ENCODE measurements at regions not wholly inside any gene's neighbourhood (a gene's known extent, or its start where the extent isn't known, plus 50 kb on each side); places are given as distances from the start of the nearest gene placed in this dataset.

DNA sequence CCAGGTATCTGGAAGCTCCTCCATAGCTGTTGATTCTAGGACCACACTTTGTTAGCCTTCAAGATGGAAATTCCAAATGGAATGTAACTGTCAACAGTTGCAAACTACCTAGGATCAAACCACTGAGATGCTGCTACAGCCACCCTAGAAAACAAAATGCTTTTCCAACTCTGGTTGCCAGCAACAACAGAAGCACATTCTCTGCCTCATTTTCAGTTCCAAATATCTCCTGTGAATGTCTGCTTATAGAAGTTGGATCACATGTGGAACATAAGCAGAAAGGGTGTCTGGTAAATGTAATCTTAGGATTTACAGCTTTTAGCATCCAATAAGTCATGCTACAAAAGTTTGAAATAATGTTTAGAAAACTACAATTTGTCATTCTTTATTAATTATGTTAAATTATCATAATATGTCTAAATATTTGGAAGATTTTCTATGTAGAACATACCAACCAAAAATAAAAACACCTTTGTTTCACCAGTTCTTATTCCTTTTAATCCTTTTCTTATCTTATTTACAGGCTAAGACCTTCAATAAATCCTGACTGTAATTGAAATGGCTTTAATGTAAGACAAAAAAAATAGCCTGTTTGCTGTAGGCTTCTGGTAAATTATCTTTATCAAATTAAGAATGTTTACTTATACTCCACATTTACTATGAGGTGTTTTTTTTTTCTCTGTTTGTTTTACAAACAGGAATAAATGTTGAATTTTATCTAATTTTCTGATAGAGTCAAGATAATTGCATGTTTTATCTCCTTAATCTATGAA lies 687.1 kb downstream of the IGSF11 start:
- Histone ChIP-seq H3K27ac (no peak overlapping the region), H3K4me1 (replicated peaks) (no peaks in the 10 kb centered on the region), H3K36me3 (no peaks in the 10 kb centered on the region), H3K4me3 (no peak overlapping the region), H3K9me3 (replicated peaks) (no peaks in the 10 kb centered on the region), H3K27me3 (replicated peaks) (no peaks in the 10 kb centered on the region)
- no peak for DNase-seq (ENCODE audit: low read depth in 1 of 2, low spot score in 2 of 2)

- Histone ChIP-seq H3K4me3 (no peak overlapping the region), H3K36me3 (no peaks in the 10 kb centered on the region), H3K27ac (no peak overlapping the region), H3K9me3 (replicated peaks) (no peaks in the 10 kb centered on the region), H3K27me3 (replicated peaks) (no peaks in the 10 kb centered on the region), H3K4me1 (replicated peaks) (no peaks in the 10 kb centered on the region)
- DNase-seq (ENCODE audit: low read depth in 1 of 2, low spot score in 2 of 2), result no peak
These were observed 686.5 kb downstream of the IGSF11 start for GRCh38 chr3:118348169-118348557.

DNA sequence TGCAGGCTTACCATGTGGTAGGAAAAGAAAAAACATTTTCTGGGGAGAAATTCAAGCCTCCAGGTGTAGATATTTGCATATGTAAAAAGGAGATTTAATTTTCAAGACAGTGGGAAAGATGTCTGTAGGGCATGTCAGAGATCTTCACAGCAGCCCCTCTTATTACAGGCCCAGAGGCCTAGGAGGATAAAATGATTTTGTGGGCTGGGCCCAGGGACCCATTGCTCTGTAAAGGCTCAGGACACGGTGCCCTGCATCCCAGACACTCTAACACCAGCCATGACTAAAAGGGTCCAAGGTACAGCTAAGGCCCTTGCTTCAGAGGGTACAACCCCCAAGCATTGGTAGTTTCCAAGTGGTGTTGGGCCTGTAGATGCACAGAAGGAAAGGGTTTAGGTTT lies 680.1 kb downstream of the IGSF11 start:
- H3K27ac ChIP-seq, result no peak overlapping the region
- no peaks in the 10 kb centered on the region for H3K36me3 ChIP-seq
- H3K27me3 ChIP-seq (replicated peaks), result no peaks in the 10 kb centered on the region
- no peak overlapping the region for H3K4me3 ChIP-seq
- no peaks in the 10 kb centered on the region for H3K4me1 ChIP-seq (replicated peaks)
- DNase-seq (ENCODE audit: low read depth in 1 of 2, low spot score in 2 of 2), result no peak
- H3K9me3 ChIP-seq (replicated peaks), result no peaks in the 10 kb centered on the region

- H3K27ac ChIP-seq, result no peak overlapping the region
- H3K36me3 ChIP-seq, result no peaks in the 10 kb centered on the region
- H3K27me3 ChIP-seq (replicated peaks), result no peaks in the 10 kb centered on the region
- H3K4me3 ChIP-seq, result no peak overlapping the region
- H3K9me3 ChIP-seq (replicated peaks), result no peaks in the 10 kb centered on the region
- DNase-seq (ENCODE audit: low read depth in 1 of 2, low spot score in 2 of 2), result no peak
- H3K4me1 ChIP-seq (replicated peaks), result no peaks in the 10 kb centered on the region
These were observed 664.7 kb downstream of the IGSF11 start for GRCh38 chr3:118369892-118370491.

- Histone ChIP-seq H3K9me3 (replicated peaks) (no peaks in the 10 kb centered on the region), H3K4me3 (no peak overlapping the region), H3K36me3 (no peaks in the 10 kb centered on the region), H3K27me3 (replicated peaks) (no peaks in the 10 kb centered on the region), H3K4me1 (replicated peaks) (no peaks in the 10 kb centered on the region), H3K27ac (no peak overlapping the region)
- no peak for DNase-seq (ENCODE audit: low read depth in 1 of 2, low spot score in 2 of 2)
These were observed 654.1 kb downstream of the IGSF11 start for GRCh38 chr3:118380576-118380975.

- no peak overlapping the region for H3K4me3 ChIP-seq
- H3K27me3 ChIP-seq (replicated peaks), result no peaks in the 10 kb centered on the region
- H3K9me3 ChIP-seq (replicated peaks), result no peaks in the 10 kb centered on the region
- H3K27ac ChIP-seq, result no peak overlapping the region
- no peaks in the 10 kb centered on the region for H3K36me3 ChIP-seq
- H3K4me1 ChIP-seq (replicated peaks), result no peaks in the 10 kb centered on the region
- DNase-seq (ENCODE audit: low read depth in 1 of 2, low spot score in 2 of 2), result no peak
These were observed 638.2 kb downstream of the IGSF11 start for GRCh38 chr3:118396491-118396890.

DNA sequence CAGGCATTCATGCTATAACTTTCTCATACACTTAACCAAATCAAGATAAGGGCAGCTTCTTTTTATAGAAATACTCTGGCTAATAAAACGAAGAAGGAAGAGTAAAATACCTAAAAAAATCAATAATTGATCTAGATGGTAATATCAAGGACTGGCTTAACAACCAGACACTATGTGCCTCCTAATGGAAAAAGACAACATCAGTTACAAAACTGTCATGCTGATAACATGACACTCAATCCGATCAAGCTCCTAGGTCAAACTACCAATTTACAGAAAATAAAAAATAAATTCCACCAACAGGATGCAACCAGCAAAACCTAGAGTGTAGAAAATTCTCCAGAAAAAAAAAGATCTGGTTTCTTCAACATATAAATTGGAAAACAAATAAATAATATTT lies 634.6 kb downstream of the IGSF11 start:
- Histone ChIP-seq H3K27me3 (replicated peaks) (no peaks in the 10 kb centered on the region), H3K4me1 (replicated peaks) (no peaks in the 10 kb centered on the region), H3K9me3 (replicated peaks) (no peaks in the 10 kb centered on the region), H3K4me3 (no peak overlapping the region), H3K27ac (no peak overlapping the region), H3K36me3 (no peaks in the 10 kb centered on the region)
- no peak for DNase-seq (ENCODE audit: low read depth in 1 of 2, low spot score in 2 of 2)

DNA sequence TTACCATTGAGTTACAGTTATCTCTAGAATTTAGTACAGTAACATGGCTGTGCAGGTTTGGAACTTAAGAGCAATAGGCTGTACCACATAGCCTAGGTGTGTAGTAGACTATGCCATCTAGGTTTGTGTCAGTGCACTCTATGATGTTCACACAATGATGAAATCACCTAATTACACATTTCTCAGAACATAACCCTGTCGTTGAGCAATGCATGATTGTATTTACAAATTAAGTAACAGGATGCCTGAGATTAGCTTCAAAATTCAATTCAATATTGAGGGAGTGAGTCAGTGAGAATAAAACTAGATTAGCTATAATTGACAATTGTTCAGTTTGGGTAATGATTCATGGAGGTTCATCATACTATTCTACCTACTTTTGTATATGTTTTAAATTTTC lies 633.8 kb downstream of the IGSF11 start:
- DNase-seq (ENCODE audit: low read depth in 1 of 2, low spot score in 2 of 2), result no peak
- Histone ChIP-seq H3K4me3 (no peak overlapping the region), H3K27me3 (replicated peaks) (no peaks in the 10 kb centered on the region), H3K36me3 (no peaks in the 10 kb centered on the region), H3K27ac (no peak overlapping the region), H3K9me3 (replicated peaks) (no peaks in the 10 kb centered on the region), H3K4me1 (replicated peaks) (no peaks in the 10 kb centered on the region)

DNA sequence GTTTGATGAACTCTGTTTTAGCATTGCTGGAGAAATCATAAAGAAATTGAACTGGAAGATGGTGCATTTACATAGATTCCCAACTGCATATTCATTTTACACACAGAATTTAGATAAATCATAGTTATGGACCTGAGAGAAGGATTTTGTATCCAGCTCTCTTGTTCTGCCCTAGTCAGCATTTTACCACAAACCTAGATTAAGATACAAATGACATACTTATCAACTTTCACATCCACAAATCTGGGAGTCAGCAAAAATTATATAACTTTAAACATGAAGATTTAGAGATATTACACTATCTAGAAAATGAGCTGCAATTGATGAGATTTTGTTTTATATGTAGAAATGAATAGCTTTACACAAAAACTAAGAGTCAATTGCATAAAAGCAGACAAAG lies 632.8 kb downstream of the IGSF11 start:
- Histone ChIP-seq H3K27me3 (replicated peaks) (no peaks in the 10 kb centered on the region), H3K4me3 (no peak overlapping the region), H3K9me3 (replicated peaks) (no peaks in the 10 kb centered on the region), H3K27ac (no peak overlapping the region), H3K4me1 (replicated peaks) (no peaks in the 10 kb centered on the region), H3K36me3 (no peaks in the 10 kb centered on the region)
- no peak for DNase-seq (ENCODE audit: low read depth in 1 of 2, low spot score in 2 of 2)

DNA sequence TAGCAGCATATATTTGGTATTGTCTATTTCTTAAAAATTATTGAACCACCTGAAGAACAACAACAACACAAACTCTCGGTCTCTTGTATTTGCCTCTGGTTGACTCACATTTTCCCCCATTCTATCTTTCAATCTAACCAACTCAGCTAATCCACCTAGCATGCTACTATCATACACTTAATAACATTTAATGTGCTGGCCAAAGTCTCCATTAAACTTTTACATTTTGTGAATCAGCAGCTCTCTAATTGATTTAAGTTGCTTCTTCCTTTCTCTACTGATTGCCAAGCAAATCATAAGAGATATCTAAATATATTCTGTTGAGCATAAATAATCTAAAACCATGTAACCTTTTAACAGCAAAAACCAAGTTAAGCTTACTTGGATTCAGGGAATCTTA lies 631.7 kb downstream of the IGSF11 start:
- DNase-seq (ENCODE audit: low read depth in 1 of 2, low spot score in 2 of 2), result no peak
- H3K27ac ChIP-seq, result no peak overlapping the region
- no peaks in the 10 kb centered on the region for H3K4me1 ChIP-seq (replicated peaks)
- H3K27me3 ChIP-seq (replicated peaks), result no peaks in the 10 kb centered on the region
- no peaks in the 10 kb centered on the region for H3K36me3 ChIP-seq
- H3K9me3 ChIP-seq (replicated peaks), result no peaks in the 10 kb centered on the region
- H3K4me3 ChIP-seq, result no peak overlapping the region

GRCh38 chr3:118406562-118406961 lies 628.1 kb downstream of the IGSF11 start:
- DNase-seq (ENCODE audit: low read depth in 1 of 2, low spot score in 2 of 2), result no peak
- H3K27me3 ChIP-seq (replicated peaks), result no peaks in the 10 kb centered on the region
- no peaks in the 10 kb centered on the region for H3K9me3 ChIP-seq (replicated peaks)
- H3K4me1 ChIP-seq (replicated peaks), result no peaks in the 10 kb centered on the region
- no peak overlapping the region for H3K27ac ChIP-seq
- no peaks in the 10 kb centered on the region for H3K36me3 ChIP-seq
- H3K4me3 ChIP-seq, result no peak overlapping the region

DNA sequence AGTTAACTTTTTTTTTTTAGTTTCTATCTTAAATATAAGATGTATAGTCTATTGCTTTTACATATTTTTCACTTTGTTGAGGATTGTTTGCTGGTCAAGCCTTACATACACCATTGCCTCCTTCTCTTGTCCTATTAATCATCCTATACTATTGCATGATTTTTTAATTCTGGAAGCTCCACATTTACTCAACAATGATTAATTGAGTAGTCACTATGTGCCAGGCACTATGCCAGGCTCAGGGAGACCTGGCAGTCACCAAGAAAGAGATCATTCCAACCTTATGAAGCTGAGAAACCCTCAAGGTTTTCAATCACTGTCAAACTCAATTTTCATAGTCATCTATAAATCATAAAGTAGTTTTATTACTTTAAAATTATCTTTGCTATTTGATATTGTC lies 626.2 kb downstream of the IGSF11 start:
- Histone ChIP-seq H3K4me1 (replicated peaks) (no peaks in the 10 kb centered on the region), H3K36me3 (no peaks in the 10 kb centered on the region), H3K4me3 (no peak overlapping the region), H3K9me3 (replicated peaks) (no peaks in the 10 kb centered on the region), H3K27me3 (replicated peaks) (no peaks in the 10 kb centered on the region), H3K27ac (no peak overlapping the region)
- DNase-seq (ENCODE audit: low read depth in 1 of 2, low spot score in 2 of 2), result no peak

- H3K27me3 ChIP-seq (replicated peaks), result no peaks in the 10 kb centered on the region
- H3K4me3 ChIP-seq, result no peak overlapping the region
- H3K9me3 ChIP-seq (replicated peaks), result no peaks in the 10 kb centered on the region
- no peak overlapping the region for H3K27ac ChIP-seq
- H3K4me1 ChIP-seq (replicated peaks), result no peaks in the 10 kb centered on the region
- H3K36me3 ChIP-seq, result no peaks in the 10 kb centered on the region
- no peak for DNase-seq (ENCODE audit: low read depth in 1 of 2, low spot score in 2 of 2)
These were observed 622.1 kb downstream of the IGSF11 start for GRCh38 chr3:118412503-118412902.

GRCh38 chr3:118425272-118425837 lies 609.3 kb downstream of the IGSF11 start:
- Histone ChIP-seq H3K9me3 (replicated peaks) (no peaks in the 10 kb centered on the region), H3K27ac (no peak overlapping the region), H3K4me1 (replicated peaks) (no peaks in the 10 kb centered on the region), H3K36me3 (no peaks in the 10 kb centered on the region), H3K27me3 (replicated peaks) (no peaks in the 10 kb centered on the region), H3K4me3 (no peak overlapping the region)
- DNase-seq (ENCODE audit: low read depth in 1 of 2, low spot score in 2 of 2), result no peak
